ENCODE measurements at regions not wholly inside any gene's neighbourhood (a gene's known extent, or its start where the extent isn't known, plus 50 kb on each side); places are given as distances from the start of the nearest gene placed in this dataset.

GRCh38 chr1:212557739-212558692 is 50.5 kb upstream of the ATF3 start:
- intact Hi-C loops (cut with micrococcal nuclease) = loop anchor here (2.0 to 5.0 kb wide), 8 partner anchors 81 to 1176 kb away; partner anchors contain the start of genes BATF3, DTL, FLVCR1 and INTS7

GRCh38 chr1:212558693-212559480 is 49.7 kb upstream of the ATF3 start:
- intact Hi-C loops (cut with micrococcal nuclease) = loop anchor here (1.0 to 5.0 kb wide), 12 partner anchors 8 to 1177 kb away; partner anchors contain the start of genes ANGEL2, ATF3, BATF3 and DTL

All from T-helper 1 cell treated with Interleukin-12 subunit alpha and Interleukin-12 subunit beta and Interleukin-4 antibody, amounts not matched to agents 30 ng/mL and 1 ng/mL, for 36 hours (primary cell).